A673 (cell line): ENCODE measurements at regions not wholly inside any gene's neighbourhood (a gene's known extent, or its start where the extent isn't known, plus 50 kb on each side); places are given as distances from the start of the nearest gene placed in this dataset.

ENCODE experiments used
- BruUV-seq: library from RNA; stranded (reverse); fragments of 400-500 nt; replicated peaks from 2 replicates; lab custom pipeline; 2021; lab: Mats Ljungman, UMichigan
- CTCF ChIA-PET: fragments of 300-600 bp; sonication (Branson Sonifier 250); formaldehyde crosslinking; loops from one replicate; lab custom pipeline; 2022; ENCODE audit warnings: antibody characterized with exemption; lab: Charles Lee
- POLR2A ChIA-PET: fragments of 300-600 bp; sonication (Branson Sonifier 250); formaldehyde crosslinking; loops from one replicate; lab custom pipeline; 2022; ENCODE audit warnings: antibody characterized with exemption; ENCODE audit not compliant: low non-redundant PET; lab: Charles Lee
- DNase-seq: peaks from one replicate; pipeline ENCODE4 v3.0.0-alpha.2; 2015; ENCODE audit warnings: low spot score
- H3K27ac ChIP-seq: fragments of 200-600 bp; sonication (generic); 2 replicates; pipeline ENCODE4 v1.5.1; 2016; ENCODE audit warnings: mixed run types, low read depth, mild to moderate bottlenecking, mixed read lengths, antibody characterized with exemption, low read length; ENCODE audit not compliant: poor library complexity, severe bottlenecking
- H3K27me3 ChIP-seq: fragments of 200-600 bp; sonication (generic); replicated peaks from 2 replicates; pipeline ENCODE4 v1.6.1; 2017; ENCODE audit warnings: mixed run types, low read depth, mild to moderate bottlenecking, mixed read lengths, antibody characterized with exemption, low read length; ENCODE audit not compliant: insufficient read depth, poor library complexity
- H3K36me3 ChIP-seq: fragments of 200-600 bp; sonication (generic); 2 replicates; pipeline ENCODE4 v1.6.1; 2016; ENCODE audit warnings: mixed run types, mild to moderate bottlenecking, mixed read lengths, antibody characterized with exemption, low read length; ENCODE audit not compliant: insufficient read depth, poor library complexity, severe bottlenecking
- H3K4me1 ChIP-seq: fragments of 200-600 bp; sonication (generic); 2 replicates; pipeline ENCODE4 v1.6.1; 2017; ENCODE audit warnings: mixed run types, mild to moderate bottlenecking, mixed read lengths, antibody characterized with exemption, low read length; ENCODE audit not compliant: insufficient read depth, poor library complexity, severe bottlenecking
- H3K4me3 ChIP-seq: fragments of 200-600 bp; sonication (generic); 2 replicates; pipeline ENCODE4 v1.5.1; 2016; ENCODE audit warnings: low read depth, mixed run types, mild to moderate bottlenecking, mixed read lengths, low read length; ENCODE audit not compliant: poor library complexity, severe bottlenecking
- H3K9me3 ChIP-seq: fragments of 200-600 bp; sonication (generic); 2 replicates; pipeline ENCODE4 v1.6.1; 2016; ENCODE audit warnings: mixed run types, low read depth, mild to moderate bottlenecking, mixed read lengths, antibody characterized with exemption, low read length; ENCODE audit not compliant: poor library complexity, severe bottlenecking
- EZH2 ChIP-seq: fragments of 200-600 bp; sonication (generic); IDR thresholded peaks from 2 replicates; pipeline ENCODE4 v1.6.1; 2017; ENCODE audit warnings: borderline replicate concordance, low read depth, mild to moderate bottlenecking, mixed read lengths, antibody characterized with exemption, low read length; ENCODE audit not compliant: poor library complexity, severe bottlenecking
- intact Hi-C: fragments of 100-400 bp; cut with micrococcal nuclease; formaldehyde crosslinking; loops from one replicate; pipeline ENCODE4 v1.10.0; 2022; ENCODE audit not compliant: unreplicated experiment
- TF ChIP-seq, protein P1 (sequence below): fragments of 300-800, 200-600 bp; sonication (generic); conservative IDR thresholded peaks from 2 replicates; pipeline ENCODE4 v1.5.1; 2017; ENCODE audit warnings: low read depth, mild to moderate bottlenecking, antibody characterized with exemption, low read length, moderate library complexity, mixed read lengths

DNA sequence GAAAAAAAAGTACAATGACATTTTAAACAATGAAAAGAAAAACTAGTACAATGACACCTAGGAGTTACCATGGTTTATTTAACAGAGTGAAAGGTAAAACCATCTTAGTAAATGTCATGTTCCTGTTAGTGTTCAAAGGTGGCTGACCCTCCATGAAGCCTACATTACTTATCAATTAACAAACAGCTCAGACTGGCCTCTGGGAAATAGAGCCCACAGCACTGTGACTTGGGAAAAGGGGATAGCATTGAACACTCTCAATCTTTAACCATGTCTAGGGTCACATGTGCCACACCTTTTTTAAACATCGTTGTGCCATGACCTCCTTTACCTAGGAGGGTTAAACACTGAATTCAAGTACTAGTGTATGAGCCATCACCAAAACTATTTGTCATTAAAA lies 106.3 kb upstream of the SOX5 start:
- no peak for DNase-seq
- Histone ChIP-seq H3K27ac (no peak overlapping the region), H3K27me3 (no peaks in the 10 kb centered on the region), H3K36me3 (no peaks in the 10 kb centered on the region), H3K9me3 (no peaks in the 10 kb centered on the region), H3K4me1 (no peaks in the 10 kb centered on the region), H3K4me3 (no peak overlapping the region)
- no peak for TF ChIP-seq EZH2
- TF ChIP-seq, protein P1, sequence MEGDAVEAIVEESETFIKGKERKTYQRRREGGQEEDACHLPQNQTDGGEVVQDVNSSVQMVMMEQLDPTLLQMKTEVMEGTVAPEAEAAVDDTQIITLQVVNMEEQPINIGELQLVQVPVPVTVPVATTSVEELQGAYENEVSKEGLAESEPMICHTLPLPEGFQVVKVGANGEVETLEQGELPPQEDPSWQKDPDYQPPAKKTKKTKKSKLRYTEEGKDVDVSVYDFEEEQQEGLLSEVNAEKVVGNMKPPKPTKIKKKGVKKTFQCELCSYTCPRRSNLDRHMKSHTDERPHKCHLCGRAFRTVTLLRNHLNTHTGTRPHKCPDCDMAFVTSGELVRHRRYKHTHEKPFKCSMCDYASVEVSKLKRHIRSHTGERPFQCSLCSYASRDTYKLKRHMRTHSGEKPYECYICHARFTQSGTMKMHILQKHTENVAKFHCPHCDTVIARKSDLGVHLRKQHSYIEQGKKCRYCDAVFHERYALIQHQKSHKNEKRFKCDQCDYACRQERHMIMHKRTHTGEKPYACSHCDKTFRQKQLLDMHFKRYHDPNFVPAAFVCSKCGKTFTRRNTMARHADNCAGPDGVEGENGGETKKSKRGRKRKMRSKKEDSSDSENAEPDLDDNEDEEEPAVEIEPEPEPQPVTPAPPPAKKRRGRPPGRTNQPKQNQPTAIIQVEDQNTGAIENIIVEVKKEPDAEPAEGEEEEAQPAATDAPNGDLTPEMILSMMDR = no peak
- no TSS peak for BruUV-seq
- intact Hi-C loops = no loop called here
- POLR2A ChIA-PET = no interaction called here
- CTCF ChIA-PET = no interaction called here

DNA sequence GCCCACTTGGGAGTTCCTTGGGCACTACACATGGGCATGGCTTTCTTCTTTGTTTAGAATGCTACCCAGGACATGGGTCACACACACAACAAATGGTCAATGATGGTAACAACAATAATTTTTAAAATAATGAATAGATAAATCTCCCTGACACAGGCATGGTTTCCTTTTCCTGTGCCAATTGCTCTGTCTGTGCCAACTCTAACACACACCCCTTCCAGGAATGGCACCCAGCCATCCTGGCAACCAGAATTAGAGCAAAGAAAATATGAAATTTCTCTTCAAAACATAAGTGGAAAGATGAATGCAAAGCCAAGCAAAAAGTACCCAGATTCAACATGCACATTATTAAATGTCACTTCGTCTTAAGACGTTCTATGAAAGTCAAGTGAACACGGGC lies 104.9 kb upstream of the SOX5 start:
- TF ChIP-seq, protein P1 = no peak
- TF ChIP-seq EZH2 = no peak
- no TSS peak for BruUV-seq
- intact Hi-C loops = no loop called here
- no peaks in the 10 kb centered on the region for H3K4me1 ChIP-seq
- H3K36me3 ChIP-seq = no peaks in the 10 kb centered on the region
- H3K27ac ChIP-seq = no peak overlapping the region
- H3K4me3 ChIP-seq = no peak overlapping the region
- CTCF ChIA-PET = no interaction called here
- DNase-seq = no peak
- POLR2A ChIA-PET = no interaction called here
- H3K27me3 ChIP-seq = no peaks in the 10 kb centered on the region
- H3K9me3 ChIP-seq = no peaks in the 10 kb centered on the region

GRCh38 chr12:24049728-24050127 lies 100.3 kb upstream of the SOX5 start:
- Histone ChIP-seq H3K4me1 (peaks cover 31% of the 10 kb centered on the region), H3K27ac (no peak overlapping the region), H3K4me3 (no peak overlapping the region), H3K36me3 (no peaks in the 10 kb centered on the region), H3K9me3 (no peaks in the 10 kb centered on the region), H3K27me3 (no peaks in the 10 kb centered on the region)
- ChIA-PET CTCF (no interaction called here), POLR2A (no interaction called here)
- no peak for TF ChIP-seq EZH2
- TF ChIP-seq, protein P1 = no peak
- BruUV-seq = no TSS peak
- intact Hi-C loops = no loop called here
- DNase-seq = no peak
